Prostate gland (tissue), 2 donors: ENCODE measurements at regions not wholly inside any gene's neighbourhood (a gene's known extent, or its start where the extent isn't known, plus 50 kb on each side); places are given as distances from the start of the nearest gene placed in this dataset.

ENCODE experiments used
- DNase-seq: peaks from one replicate; pipeline ENCODE4 v3.0.0-alpha.2; 2019; ENCODE audit warnings: low spot score
- H3K27ac ChIP-seq, 2 donors: fragments of 200-600 bp; sonication (generic); 2 replicates each; pipeline ENCODE4 v1.5.1; 2017 to 2019
- H3K27me3 ChIP-seq: fragments of 200-600 bp; sonication (generic); replicated peaks from 2 replicates; pipeline ENCODE4 v1.5.1; 2019; ENCODE audit not compliant: insufficient read depth
- H3K36me3 ChIP-seq, 2 donors: fragments of 200-600 bp; sonication (generic); 1 replicate in 1 of 2; 2 replicates in 1 of 2; pipeline versions ENCODE4 v1.5.1 to v1.8.1; 2017 to 2019
- H3K4me1 ChIP-seq: fragments of 200-600 bp; sonication (generic); replicated peaks from 2 replicates; pipeline ENCODE4 v1.5.1; 2019
- H3K4me3 ChIP-seq, 2 donors: fragments of 200-600 bp; sonication (generic); 2 replicates each; pipeline ENCODE4 v1.5.1; 2017 to 2019
- H3K9me3 ChIP-seq: fragments of 200-600 bp; sonication (generic); 2 replicates; pipeline ENCODE4 v1.5.1; 2017
- CTCF ChIP-seq, 4 experiments: fragments of 200-600 bp in 2 of 4; fragments of 450-650 bp in 2 of 4; sonication (generic) in 2 of 4; IDR thresholded peaks; 1 replicate in 3 of 4; 2 replicates in 1 of 4; pipeline ENCODE4 v1.5.1; 2016 to 2019; ENCODE audit warnings: antibody characterized with exemption in 4 of 4, mild to moderate bottlenecking in 2 of 4, moderate library complexity in 2 of 4
- POLR2A ChIP-seq: fragments of 450-650 bp; IDR thresholded peaks from one replicate; pipeline ENCODE4 v1.6.1; 2016; ENCODE audit warnings: antibody characterized with exemption, mild to moderate bottlenecking
- POLR2AphosphoS5 ChIP-seq: sonication (generic); formaldehyde crosslinking; IDR thresholded peaks from one replicate; pipeline ENCODE4 v1.6.1; 2017; ENCODE audit warnings: antibody characterized with exemption
- WGBS: methylation state at CpG from one replicate; pipeline ENCODE4 v1.1.5; 2018; 5-methylcytosine and 5-hydroxymethylcytosine counted together
- intact Hi-C: fragments of 100-400 bp; cut with DNase I; formaldehyde crosslinking; loops from one replicate; pipeline ENCODE4 v1.14.2; 2022

GRCh38 chr1:61519631-61520030 is 205.3 kb downstream of the TM2D1 start:
- Histone ChIP-seq H3K4me3 (no peak overlapping the region), H3K4me1 (no peaks in the 10 kb centered on the region), H3K36me3 (no peaks in the 10 kb centered on the region), H3K9me3 (no peaks in the 10 kb centered on the region), H3K27ac (no peak overlapping the region), H3K27me3 (no peaks in the 10 kb centered on the region)
- no peak for TF ChIP-seq CTCF (IDR thresholded peaks at IDR 0.05)
- no peak for TF ChIP-seq POLR2AphosphoS5
- no peak for TF ChIP-seq POLR2A
- intact Hi-C loops = no loop called here
- DNase-seq = no peak
- 54% methylated on average over 2 of the region's 2 CpGs for WGBS

- WGBS = 93% methylated on average over 1 of the region's 1 CpG
Measured at GRCh38 chr1:61518670-61519400, 206.1 kb downstream of the TM2D1 start.

GRCh38 chr1:61517345-61517744 is 207.6 kb downstream of the TM2D1 start:
- Histone ChIP-seq H3K4me3 (no peak overlapping the region), H3K27me3 (no peaks in the 10 kb centered on the region), H3K4me1 (no peaks in the 10 kb centered on the region), H3K36me3 (no peaks in the 10 kb centered on the region), H3K27ac (no peak overlapping the region), H3K9me3 (no peaks in the 10 kb centered on the region)
- no peak for DNase-seq
- TF ChIP-seq POLR2A (no peak), POLR2AphosphoS5 (no peak), CTCF (IDR thresholded peaks at IDR 0.05) (no peak)
- intact Hi-C loops = no loop called here
- 92% methylated on average over 4 of the region's 4 CpGs for WGBS

More at GRCh38 chr1:61518670-61519400, 206.1 kb downstream of the TM2D1 start:
- Histone ChIP-seq H3K9me3 (no peaks in the 10 kb centered on the region), H3K4me1 (no peaks in the 10 kb centered on the region), H3K27ac (no peak overlapping the region), H3K4me3 (no peak overlapping the region), H3K27me3 (no peaks in the 10 kb centered on the region), H3K36me3 (no peaks in the 10 kb centered on the region)
- no peak for DNase-seq
- TF ChIP-seq POLR2A = no peak
- TF ChIP-seq CTCF (IDR thresholded peaks at IDR 0.05) = no peak
- TF ChIP-seq POLR2AphosphoS5 = no peak
- intact Hi-C loops = no loop called here

- Histone ChIP-seq H3K27ac (no peak overlapping the region), H3K4me1 (no peaks in the 10 kb centered on the region), H3K36me3 (no peaks in the 10 kb centered on the region), H3K4me3 (no peak overlapping the region), H3K27me3 (no peaks in the 10 kb centered on the region), H3K9me3 (no peaks in the 10 kb centered on the region)
- intact Hi-C loops = no loop called here
- no peak for TF ChIP-seq POLR2AphosphoS5
- no peak for TF ChIP-seq CTCF (IDR thresholded peaks at IDR 0.05)
- no peak for TF ChIP-seq POLR2A
- no peak for DNase-seq
- 100% methylated on average over 2 of the region's 2 CpGs for WGBS
Measured at GRCh38 chr1:61515096-61515495, 209.8 kb downstream of the TM2D1 start.
